ENCODE measurements at regions not wholly inside any gene's neighbourhood (a gene's known extent, or its start where the extent isn't known, plus 50 kb on each side); places are given as distances from the start of the nearest gene placed in this dataset.

DNA sequence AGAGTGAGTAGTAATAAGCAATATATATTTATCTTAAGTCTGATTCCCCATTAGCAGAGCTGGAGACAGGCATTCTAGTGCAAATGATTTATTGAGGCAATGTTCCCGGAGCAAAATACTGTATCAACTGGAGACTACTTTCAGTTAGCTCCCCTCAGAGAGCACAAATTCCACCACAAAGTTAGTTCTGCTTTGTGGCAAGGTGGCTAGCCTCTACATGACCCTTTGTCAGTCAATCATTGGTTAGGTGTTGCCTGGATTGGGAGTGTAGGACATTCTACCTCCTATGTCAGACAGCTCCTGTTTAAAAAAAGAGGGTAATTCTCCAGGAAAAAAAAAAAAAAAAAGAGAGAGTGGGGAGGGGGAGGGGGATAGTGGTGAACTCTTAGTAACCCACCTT lies 402.2 kb downstream of the NR4A2 start:
- TF ChIP-seq, protein P1, sequence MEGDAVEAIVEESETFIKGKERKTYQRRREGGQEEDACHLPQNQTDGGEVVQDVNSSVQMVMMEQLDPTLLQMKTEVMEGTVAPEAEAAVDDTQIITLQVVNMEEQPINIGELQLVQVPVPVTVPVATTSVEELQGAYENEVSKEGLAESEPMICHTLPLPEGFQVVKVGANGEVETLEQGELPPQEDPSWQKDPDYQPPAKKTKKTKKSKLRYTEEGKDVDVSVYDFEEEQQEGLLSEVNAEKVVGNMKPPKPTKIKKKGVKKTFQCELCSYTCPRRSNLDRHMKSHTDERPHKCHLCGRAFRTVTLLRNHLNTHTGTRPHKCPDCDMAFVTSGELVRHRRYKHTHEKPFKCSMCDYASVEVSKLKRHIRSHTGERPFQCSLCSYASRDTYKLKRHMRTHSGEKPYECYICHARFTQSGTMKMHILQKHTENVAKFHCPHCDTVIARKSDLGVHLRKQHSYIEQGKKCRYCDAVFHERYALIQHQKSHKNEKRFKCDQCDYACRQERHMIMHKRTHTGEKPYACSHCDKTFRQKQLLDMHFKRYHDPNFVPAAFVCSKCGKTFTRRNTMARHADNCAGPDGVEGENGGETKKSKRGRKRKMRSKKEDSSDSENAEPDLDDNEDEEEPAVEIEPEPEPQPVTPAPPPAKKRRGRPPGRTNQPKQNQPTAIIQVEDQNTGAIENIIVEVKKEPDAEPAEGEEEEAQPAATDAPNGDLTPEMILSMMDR (IDR thresholded peaks at IDR 0.05) = no peak
- no peak for TF ChIP-seq POLR2A (IDR thresholded peaks at IDR 0.05)
